Right ventricle myocardium inferior (tissue), 1 donor: ENCODE measurements at regions not wholly inside any gene's neighbourhood (a gene's known extent, or its start where the extent isn't known, plus 50 kb on each side); places are given as distances from the start of the nearest gene placed in this dataset.
A peak's percentile ranks its signal among the peaks of the same experiment; 100 is the strongest.
"Not testable (repeated sequence)": the region's sequence is repeated elsewhere in the genome, so short reads cannot be mapped to it uniquely, and the experiment has no call there.

Source experiments
- ATAC-seq: fragments of 200-7000 bp; cut with Tn5 transposase; one replicate; pipeline ENCODE4 v1.9.1; 2020; ENCODE audit warnings: mild to moderate bottlenecking, moderate library complexity
- DNase-seq: peaks from one replicate; pipeline ENCODE4 v3.0.0; 2021; ENCODE audit errors: missing footprints
- intact Hi-C: fragments of 100-400 bp; cut with DNase I; formaldehyde crosslinking; loops from one replicate; pipeline ENCODE4 v1.11.0; 2022
- donor health status: DM: no; HTN: yes; CAD: no; lungs with severe emphysema.

DNA sequence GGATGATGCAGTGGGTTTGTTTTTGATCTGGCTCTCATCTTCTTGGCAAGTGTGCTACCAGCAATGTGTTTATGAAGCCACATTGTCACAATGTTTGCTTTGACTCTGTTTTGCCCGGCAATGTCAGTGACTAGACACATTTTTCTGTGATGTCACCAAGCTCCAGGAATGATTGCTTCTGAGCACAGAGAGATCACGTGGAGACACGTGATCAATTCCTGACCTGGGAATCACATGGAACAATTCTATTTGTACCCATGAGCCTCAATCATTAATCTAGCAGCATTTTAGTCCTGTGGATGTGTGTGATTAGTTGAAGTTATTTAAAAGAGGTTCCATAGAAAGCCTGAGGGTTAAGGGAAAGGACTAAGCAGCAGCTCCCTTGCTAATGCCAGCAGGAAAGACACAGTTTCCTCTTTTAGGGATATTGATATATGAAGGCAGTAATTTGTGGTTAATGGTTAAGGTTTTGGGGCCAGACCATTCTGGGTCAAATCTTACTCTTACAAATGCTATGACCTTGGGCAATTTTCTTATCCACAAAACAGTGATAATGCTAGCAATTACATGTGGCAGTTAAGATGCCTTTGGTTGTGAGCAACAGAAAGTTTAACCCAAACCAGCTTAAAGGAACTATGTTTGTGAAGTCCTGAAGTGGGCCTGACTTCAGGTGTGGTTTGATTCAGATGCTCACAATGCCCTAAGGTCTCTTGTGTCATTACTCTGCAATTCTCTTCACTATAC is 59.0 kb downstream of the FASLG start:
- ATAC-seq = no peak
- intact Hi-C loops = no loop called here
- no peak for DNase-seq

DNA sequence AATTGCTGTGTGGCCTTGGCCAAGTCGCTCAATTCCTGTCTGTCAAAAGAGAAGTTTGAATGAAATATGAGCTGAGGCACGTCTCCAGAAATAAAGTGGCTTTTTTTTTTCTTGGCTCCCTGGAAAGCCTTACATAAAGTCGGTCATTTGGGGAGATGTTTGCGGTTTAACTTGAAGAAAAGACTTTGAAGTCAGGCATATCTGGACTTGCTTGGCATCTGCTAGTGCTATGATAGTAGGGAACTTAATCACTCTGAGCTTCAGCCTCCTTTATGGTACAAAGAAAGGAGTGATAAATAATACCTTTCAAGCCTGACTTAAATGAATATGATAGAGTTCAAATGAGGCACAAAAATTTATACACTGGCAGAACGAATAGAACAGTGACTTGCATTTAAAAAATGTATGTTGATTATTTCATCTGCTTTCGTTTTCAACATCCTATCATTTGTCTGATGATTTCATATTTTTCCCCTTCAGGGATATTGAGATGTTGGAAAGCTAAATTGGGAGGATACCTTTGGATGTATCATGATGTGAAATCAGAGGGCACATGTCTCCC is 60.2 kb downstream of the FASLG start:
- no peak for DNase-seq
- no peak for ATAC-seq
- intact Hi-C loops = loop anchor here (1.0 kb wide), 1 partner anchor 110 kb away; no protein-coding TSS in a partner anchor

DNA sequence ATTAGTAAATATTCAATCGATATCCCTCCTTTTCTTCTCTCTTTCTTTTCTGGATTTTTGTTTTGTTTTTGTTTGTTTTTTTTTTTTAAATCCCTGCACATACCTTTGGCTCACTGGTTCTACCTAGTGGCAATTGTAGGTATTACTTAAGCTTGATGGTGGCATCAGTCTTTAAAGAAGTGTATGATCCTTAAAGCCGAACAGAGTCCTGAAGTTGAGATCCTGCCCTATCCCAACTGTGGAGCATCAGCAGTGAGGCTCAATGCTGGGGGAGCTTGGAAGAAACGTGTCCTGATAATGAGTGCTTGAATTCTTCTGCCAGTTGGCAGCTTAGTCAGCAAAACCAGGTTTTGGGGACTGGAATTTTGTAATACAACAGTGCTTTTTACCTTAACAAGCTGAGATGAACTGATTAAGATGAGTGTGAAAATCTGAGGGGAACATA is 60.8 kb downstream of the FASLG start:
- no peak for ATAC-seq
- intact Hi-C loops = loop anchor here (1.0 to 5.0 kb wide), 3 partner anchors 110 to 547 kb away; no protein-coding TSS in a partner anchor

DNA sequence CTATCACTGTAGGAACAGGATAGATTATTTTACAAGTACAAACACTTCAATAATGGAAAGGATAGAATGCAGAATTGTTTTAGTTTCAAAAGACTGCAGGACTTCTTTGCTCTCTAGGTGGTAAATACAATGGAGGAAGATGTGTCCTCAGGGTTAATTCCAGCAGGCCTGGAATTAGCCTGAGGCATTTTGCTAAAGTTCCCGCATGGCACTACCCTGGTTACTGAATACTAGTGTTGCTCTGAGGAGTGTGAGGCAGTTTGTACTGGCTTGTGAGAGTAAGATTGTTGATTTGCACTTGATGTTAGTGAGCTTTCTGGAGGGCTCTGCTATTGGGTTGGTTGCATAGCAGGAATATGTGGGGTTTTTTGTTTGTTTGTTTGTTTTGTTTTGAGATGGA is 61.4 kb downstream of the FASLG start:
- ATAC-seq (no peak), DNase-seq (no peak)
- intact Hi-C loops = loop anchor here (5.0 kb wide), 2 partner anchors 268 to 548 kb away; no protein-coding TSS in a partner anchor

More for the DNA sequence above, 60.8 kb downstream of the FASLG start:
- DNase-seq = no peak

DNA sequence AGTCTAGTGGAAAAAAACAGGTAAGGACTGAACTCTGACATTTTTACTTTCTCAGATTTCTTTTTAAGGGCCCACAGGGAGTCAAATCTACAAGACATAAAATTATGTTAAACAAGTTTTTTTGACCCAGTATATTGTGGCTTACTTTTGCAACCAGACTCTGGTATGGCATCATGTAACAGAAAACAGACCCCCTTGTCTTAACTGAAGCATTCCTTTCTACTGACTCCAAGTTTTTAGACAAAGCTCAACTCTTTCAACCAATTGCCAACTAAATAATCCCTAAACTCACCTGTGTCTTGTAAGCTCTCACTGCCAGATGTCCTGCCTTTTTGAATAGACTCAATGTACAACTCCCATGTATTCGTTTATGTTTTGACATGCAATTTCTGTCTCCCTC is 64.3 kb downstream of the FASLG start:
- intact Hi-C loops = loop anchor here (5.0 kb wide), 2 partner anchors 271 to 551 kb away; no protein-coding TSS in a partner anchor
- ATAC-seq = no peak
- DNase-seq = no peak

DNA sequence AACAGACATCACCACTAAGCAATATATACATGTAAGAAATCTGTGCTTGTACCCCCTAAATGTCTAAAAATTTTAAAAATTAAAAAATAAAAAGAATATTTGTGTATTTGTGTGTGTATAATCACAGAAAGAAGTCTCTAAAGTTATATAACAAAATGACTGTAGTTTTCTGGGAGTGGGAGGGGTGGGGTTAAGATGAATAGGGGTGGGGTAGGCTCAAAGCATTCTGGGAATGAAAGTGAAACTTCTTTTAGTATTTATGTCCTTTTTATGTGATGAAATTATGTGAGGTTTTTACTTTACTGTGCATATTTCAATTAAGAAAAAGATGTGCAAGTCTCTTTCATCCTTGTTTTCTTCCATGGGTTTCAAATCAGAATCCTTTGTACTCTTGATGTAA is 65.3 kb downstream of the FASLG start:
- intact Hi-C loops = loop anchor here (5.0 kb wide), 2 partner anchors 272 to 552 kb away; no protein-coding TSS in a partner anchor
- ATAC-seq = no peak
- no peak for DNase-seq

DNA sequence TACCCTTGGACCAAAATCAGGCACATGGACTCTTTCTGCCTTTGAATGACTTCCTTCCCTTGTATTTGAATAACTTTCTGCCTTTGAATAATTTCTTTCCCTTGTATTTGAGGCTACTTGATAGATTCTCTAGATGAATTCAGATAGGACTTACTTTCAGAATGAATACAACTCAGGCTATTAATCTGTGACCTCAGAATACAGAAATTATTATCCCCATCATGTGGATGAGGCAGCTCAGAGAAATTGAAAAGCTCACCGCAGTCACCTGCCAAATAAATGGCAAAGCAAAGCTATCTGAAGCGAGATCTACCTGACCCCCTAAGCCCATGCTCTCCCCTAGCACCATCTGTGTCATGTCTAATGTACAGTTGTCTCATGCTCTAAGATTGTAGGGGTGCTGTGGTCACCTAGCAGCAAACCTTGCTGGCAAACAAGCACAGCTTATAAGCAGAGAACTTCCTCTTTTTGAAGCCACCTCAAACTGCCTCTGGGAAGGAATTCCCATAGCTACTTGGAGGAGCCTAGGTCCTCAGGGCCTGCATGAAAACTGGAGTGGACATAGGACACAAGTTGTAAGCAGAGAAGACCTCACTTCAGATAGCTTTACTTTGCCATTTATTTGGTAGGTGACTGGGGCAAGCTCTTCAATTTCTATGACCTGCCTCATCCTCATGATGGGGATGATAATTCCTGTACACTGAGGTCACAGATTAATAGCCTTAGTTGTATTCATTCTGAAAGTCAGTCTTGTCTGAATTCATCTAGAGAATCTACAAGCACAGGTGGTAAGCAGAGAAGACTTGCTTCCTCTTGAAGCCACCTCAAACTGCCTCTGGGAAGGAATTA is 66.1 kb downstream of the FASLG start:
- ATAC-seq (no peak), DNase-seq (no peak)
- intact Hi-C loops = loop anchor here (5.0 kb wide), 2 partner anchors 273 to 553 kb away; no protein-coding TSS in a partner anchor

DNA sequence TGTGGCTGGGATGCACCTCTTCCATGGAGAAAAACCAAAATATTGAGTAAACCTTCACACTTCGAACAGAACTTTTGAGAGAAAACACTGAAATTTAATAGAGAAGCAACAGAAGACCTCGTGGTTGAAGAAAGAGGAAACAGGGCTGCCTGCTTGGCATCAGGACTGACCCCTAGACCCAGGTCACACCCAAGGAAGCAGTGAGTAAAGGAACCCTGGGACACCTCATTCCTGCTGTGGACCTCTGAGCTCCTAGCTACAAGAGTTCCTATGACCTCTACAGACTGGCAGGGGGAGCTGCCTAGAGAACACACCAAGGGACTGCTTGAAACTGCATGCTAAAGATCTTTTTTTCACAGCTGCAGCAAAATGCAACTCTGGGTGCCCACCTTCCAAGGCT is 67.8 kb downstream of the FASLG start:
- ATAC-seq (no peak), DNase-seq (no peak)
- intact Hi-C loops = no loop called here

DNA sequence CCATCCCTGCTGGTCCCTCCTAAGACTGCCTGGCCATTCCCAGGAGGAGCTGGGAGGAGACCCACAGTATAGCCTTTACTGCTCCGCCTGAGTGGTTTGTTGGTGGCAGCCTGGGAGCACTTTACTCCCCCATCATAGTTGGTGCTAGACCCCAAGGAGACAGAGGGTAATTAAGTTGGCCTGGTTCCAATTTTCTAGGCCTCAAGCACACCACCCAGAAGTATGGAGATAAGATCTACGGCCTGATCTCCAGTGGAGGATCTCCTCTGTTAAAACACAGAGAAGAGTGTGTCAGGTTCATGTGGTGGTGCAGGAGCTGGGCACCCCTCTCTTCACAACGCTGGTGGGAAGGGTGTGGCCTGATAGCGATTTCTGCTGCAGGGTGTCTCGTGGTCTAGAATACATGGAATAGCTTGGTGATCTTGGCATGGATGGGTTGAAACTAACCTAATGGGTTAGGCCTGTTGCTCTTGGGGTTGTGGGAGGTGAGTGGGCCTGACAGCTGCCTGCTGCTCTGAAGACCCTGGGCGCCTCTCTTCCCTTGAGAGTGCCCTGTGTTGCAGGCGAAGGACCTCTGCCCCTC is 68.5 kb downstream of the FASLG start:
- ATAC-seq (no peak), DNase-seq (no peak)
- intact Hi-C loops = no loop called here

DNA sequence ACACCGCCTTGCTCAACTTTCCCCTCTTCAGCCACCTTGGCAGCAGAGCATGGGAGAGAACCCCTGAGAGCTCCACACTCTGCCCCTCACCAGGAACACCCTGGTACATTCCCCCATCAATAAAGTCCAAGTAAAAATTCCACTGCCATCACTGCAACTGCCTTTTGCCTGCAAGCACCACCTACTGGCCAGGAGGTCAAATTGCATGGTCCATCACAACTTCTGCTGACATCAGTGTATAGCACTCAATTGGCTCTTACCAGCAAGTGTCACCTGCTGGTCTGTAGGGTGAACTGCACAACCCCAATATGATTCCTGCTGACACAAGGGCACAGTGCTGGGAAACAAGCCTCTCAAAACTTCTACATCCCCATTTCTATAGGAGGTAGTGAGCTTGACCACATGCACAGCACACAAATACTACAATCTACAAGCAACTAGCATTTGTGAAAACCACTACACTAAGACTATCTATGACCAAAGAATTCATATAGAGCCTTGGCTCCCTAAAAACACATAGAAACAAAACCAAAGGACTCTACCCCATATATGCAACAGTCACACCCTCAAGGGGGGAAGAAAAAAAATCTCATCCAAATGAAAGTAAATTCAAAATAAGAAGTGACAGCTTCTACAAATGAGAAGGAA is 69.2 kb downstream of the FASLG start:
- DNase-seq = no peak
- intact Hi-C loops = no loop called here
- no peak for ATAC-seq

DNA sequence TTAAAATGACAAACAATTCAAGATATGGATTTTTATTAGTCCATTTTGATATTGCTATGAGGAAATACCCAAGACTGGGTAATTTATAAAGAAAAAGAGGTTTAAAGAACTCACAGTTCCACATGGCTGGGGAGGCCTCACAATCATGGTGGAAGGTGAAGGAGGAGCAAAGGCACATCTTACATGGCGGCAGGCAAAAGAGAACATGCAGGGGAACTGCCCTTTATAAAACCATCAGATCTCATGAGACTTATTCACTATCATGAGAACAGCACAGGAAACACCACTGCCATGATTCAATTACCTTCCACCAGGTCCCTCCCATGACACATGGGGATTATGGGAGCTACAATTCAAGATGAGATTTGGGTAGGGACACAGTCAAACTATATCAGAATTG is 69.8 kb downstream of the FASLG start:
- ATAC-seq, intact Hi-C loops, DNase-seq: not testable (repeated sequence)

DNA sequence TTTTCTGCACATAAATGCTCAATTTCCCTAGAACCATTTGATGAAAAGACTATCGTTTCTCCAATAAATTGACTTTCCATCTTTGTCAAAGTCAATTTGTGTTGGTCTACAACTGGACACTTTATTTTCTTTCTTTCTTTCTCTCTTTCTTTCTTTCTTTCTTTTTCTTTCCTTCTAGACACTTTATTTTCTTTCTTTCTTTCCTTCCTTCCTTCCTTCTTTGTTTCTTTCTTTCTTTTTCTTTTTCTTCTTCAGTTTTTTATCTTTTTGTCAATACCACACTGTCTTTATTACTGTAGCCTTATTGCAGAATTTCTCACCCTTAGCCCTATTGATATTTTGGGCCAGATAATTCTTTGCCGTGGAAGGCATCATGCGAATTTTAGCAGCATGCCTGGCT is 73.5 kb downstream of the FASLG start:
- no peak for ATAC-seq
- intact Hi-C loops = no loop called here
- DNase-seq = no peak

DNA sequence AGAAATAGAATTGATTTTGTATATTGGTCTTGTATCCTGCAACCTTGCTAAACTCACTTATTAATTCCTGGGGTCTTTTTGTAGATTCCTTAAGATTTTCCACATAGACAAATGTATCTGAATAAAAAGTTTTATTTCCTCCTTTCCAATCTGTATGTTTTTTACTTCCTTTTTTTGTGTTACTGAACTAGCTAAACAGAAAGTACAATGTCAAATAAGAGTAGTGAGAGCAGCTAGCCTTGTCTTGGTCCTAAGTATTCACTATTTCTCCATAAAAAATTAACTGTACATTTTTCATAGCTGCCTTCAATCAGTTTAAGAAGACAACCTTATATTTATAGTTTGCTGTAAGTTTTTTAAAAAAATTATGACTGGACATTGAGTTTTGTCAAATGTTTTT is 74.9 kb downstream of the FASLG start:
- ATAC-seq = no peak
- intact Hi-C loops = no loop called here
- no peak for DNase-seq

DNA sequence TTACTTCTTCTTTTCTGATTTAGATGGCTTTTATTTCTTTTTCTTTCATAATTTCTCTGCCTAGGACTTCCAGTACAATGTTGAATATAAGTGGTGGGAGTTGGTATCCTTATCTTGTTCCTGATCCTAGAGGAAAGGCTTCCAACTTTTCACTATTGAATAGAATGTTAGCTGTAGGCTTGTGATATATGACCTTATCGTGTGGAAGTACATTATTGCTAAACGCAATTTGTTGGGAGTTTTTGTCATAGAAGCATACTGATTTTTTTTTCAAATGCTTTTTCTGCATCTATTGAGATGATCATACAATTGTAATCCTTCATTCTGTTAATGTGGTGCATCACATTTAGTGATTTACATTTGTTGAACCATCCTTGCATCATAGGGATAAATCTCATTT is 79.5 kb downstream of the FASLG start:
- intact Hi-C loops = no loop called here
- DNase-seq = no peak
- ATAC-seq = no peak

DNA sequence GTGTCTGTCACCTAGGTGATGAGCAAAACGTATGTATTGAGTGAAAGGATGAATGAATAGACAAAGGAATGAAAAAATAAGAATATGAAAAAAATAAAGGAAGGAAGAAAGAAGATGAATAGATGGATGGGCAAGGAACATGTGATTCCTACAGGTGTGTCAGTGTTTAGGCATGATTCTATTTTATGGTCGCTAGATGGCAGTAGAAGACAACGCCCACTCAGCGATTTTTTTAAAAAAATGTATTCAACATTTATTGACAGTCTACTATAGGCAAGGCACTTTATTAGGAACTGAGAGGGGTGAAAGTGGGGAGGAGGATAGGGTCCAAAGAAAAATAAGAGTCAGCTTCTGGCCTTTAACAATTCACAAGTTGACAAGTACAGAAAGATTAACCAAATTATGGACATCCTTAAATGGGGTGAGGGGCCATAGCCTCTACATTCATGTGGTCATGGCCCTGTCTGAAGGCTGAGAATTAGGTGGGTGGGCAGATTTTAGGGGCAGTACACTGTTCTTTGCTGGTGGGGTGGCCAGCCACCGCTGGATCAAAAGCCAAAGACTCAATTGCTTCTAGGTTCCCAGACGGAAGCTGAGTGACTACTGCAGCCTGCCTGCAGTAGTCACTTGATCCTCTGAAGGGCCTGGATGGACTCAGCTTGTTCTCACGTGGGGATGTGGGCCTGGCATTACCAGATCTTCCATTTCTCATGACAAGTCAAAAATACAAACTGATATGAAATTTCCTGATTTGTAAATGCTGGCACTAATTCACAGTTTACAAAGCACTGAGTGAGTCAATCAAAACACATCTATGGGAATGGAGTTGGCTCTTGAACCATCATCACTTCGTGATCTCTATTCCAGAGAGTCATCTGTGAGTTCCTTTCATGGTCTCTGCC is 83.9 kb downstream of the FASLG start:
- DNase-seq (no peak), ATAC-seq (no peak)
- intact Hi-C loops = loop anchor here (1.0 to 10.0 kb wide), 3 partner anchors 457 to 1082 kb away; partner anchors contain the start of genes CENPL and DARS2

DNA sequence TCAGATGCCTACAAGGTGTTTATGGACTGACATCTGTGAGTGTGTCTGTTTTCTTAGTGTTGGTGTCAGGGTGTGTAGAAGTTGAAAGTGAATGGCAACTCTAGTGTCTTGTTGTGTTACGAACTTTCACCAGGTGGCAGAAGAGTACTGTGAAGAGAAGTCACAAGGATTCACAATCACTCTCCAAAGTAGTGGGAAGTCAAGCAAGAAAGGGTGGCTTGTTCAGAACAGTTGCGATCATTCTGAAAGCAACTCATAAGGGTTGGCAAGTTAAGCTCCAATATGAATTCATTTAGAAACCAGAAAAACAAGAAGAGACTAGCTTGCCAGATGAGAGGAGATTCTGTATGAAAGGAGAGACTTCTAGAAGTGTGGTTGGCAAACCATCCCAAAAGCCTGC is 86.1 kb downstream of the FASLG start:
- no peak for DNase-seq

More for the DNA sequence above, 86.1 kb downstream of the FASLG start:
- intact Hi-C loops = loop anchor here (5.0 to 10.0 kb wide), 3 partner anchors 72 to 1080 kb away; partner anchors contain the start of genes CENPL and DARS2
- ATAC-seq = peak; percentile 75
